Loucy (cell line): ENCODE measurements at regions not wholly inside any gene's neighbourhood (a gene's known extent, or its start where the extent isn't known, plus 50 kb on each side); places are given as distances from the start of the nearest gene placed in this dataset.

Experiments used
- H2AFZ ChIP-seq: fragments of 200-600 bp; sonication (generic); 2 replicates; pipeline ENCODE4 v1.6.0; 2016; ENCODE audit warnings: antibody characterized with exemption, mild to moderate bottlenecking, low read length, moderate library complexity
- H3F3A ChIP-seq: fragments of 200-600 bp; 2 replicates; pipeline ENCODE4 v1.6.0; 2016; ENCODE audit warnings: antibody characterized with exemption, low read depth, mild to moderate bottlenecking
- H3K27me3 ChIP-seq: fragments of 200-600 bp; sonication (generic); 2 replicates; pipeline ENCODE4 v1.6.1; 2014; ENCODE audit warnings: low read length, mild to moderate bottlenecking; ENCODE audit not compliant: insufficient read depth, poor library complexity, severe bottlenecking
- H3K36me3 ChIP-seq: fragments of 200-600 bp; sonication (generic); 2 replicates; pipeline ENCODE4 v1.6.1; 2016; ENCODE audit warnings: low read length; ENCODE audit not compliant: insufficient read depth
- H3K4me1 ChIP-seq: fragments of 200-600 bp; sonication (generic); 2 replicates; pipeline ENCODE4 v1.5.1; 2014; ENCODE audit warnings: low read length, mild to moderate bottlenecking; ENCODE audit not compliant: insufficient read depth, poor library complexity, severe bottlenecking
- H3K4me2 ChIP-seq: fragments of 200-600 bp; sonication (generic); 2 replicates; pipeline ENCODE4 v1.6.0; 2014; ENCODE audit warnings: antibody characterized with exemption, low read length, low read depth, mild to moderate bottlenecking; ENCODE audit not compliant: poor library complexity, severe bottlenecking
- H3K4me3 ChIP-seq: fragments of 200-600 bp; sonication (generic); 2 replicates; pipeline ENCODE4 v1.5.1; 2014; ENCODE audit warnings: low read length, mild to moderate bottlenecking, mixed read lengths; ENCODE audit not compliant: poor library complexity, severe bottlenecking
- H3K79me2 ChIP-seq: fragments of 200-600 bp; sonication (generic); 2 replicates; pipeline ENCODE4 v1.6.1; 2014; ENCODE audit warnings: low read length; ENCODE audit not compliant: insufficient read depth
- H3K9ac ChIP-seq: fragments of 200-600 bp; sonication (generic); 2 replicates; pipeline ENCODE4 v1.6.0; 2014; ENCODE audit warnings: mild to moderate bottlenecking, low read depth, low read length, moderate library complexity; ENCODE audit not compliant: poor library complexity, severe bottlenecking
- H3K9me2 ChIP-seq: fragments of 200-600 bp; sonication (generic); replicated peaks from 2 replicates; pipeline ENCODE4 v1.6.1; 2016; ENCODE audit warnings: low read depth, low read length, mixed read lengths
- H3K9me3 ChIP-seq: fragments of 200-600 bp; sonication (generic); 2 replicates; pipeline ENCODE4 v1.6.1; 2014; ENCODE audit warnings: mild to moderate bottlenecking, antibody characterized with exemption, low read length, low read depth; ENCODE audit not compliant: insufficient read depth
- H4K20me1 ChIP-seq: fragments of 200-600 bp; sonication (generic); 2 replicates; pipeline ENCODE4 v1.6.0; 2014; ENCODE audit warnings: antibody characterized with exemption, low read length, mild to moderate bottlenecking; ENCODE audit not compliant: insufficient read depth, poor library complexity, severe bottlenecking
- CTCF ChIP-seq: fragments of 200-600 bp; sonication (generic); conservative IDR thresholded peaks from 2 replicates; pipeline ENCODE4 v1.5.1; 2014; ENCODE audit warnings: mild to moderate bottlenecking, antibody characterized with exemption, low read length
- EZH2phosphoT487 ChIP-seq: fragments of 200-600 bp; IDR thresholded peaks from 2 replicates; pipeline ENCODE4 v1.6.1; 2018; ENCODE audit warnings: antibody characterized with exemption, mild to moderate bottlenecking, moderate library complexity, borderline replicate concordance

GRCh38 chr2:88836351-88836750, 144.9 kb downstream of the RPIA start:
- no peaks in the 10 kb centered on the region for H3F3A ChIP-seq
- H3K36me3 ChIP-seq = no peaks in the 10 kb centered on the region
- no peaks in the 10 kb centered on the region for H4K20me1 ChIP-seq
- H2AFZ ChIP-seq = no peak overlapping the region
- no peak overlapping the region for H3K9ac ChIP-seq
- no peaks in the 10 kb centered on the region for H3K9me3 ChIP-seq
- H3K27me3 ChIP-seq = no peaks in the 10 kb centered on the region
- H3K9me2 ChIP-seq = no peaks in the 10 kb centered on the region
- H3K4me2 ChIP-seq = no peak overlapping the region
- peaks cover 9% of the 10 kb centered on the region for H3K4me1 ChIP-seq
- TF ChIP-seq EZH2phosphoT487 = no peak
- TF ChIP-seq CTCF = no peak
- H3K79me2 ChIP-seq = no peaks in the 10 kb centered on the region
- H3K4me3 ChIP-seq = no peak overlapping the region

- Histone ChIP-seq H4K20me1 (no peaks in the 10 kb centered on the region), H3F3A (no peaks in the 10 kb centered on the region), H3K79me2 (no peaks in the 10 kb centered on the region), H3K9me2 (no peaks in the 10 kb centered on the region), H3K36me3 (no peaks in the 10 kb centered on the region), H2AFZ (no peak overlapping the region), H3K4me3 (no peak overlapping the region), H3K27me3 (no peaks in the 10 kb centered on the region), H3K4me2 (peak overlapping the region; percentile 35), H3K9ac (no peak overlapping the region), H3K9me3 (no peaks in the 10 kb centered on the region), H3K4me1 (peaks cover 9% of the 10 kb centered on the region)
- TF ChIP-seq CTCF (no peak), EZH2phosphoT487 (no peak)
Measured at GRCh38 chr2:88837511-88838160, 146.2 kb downstream of the RPIA start.

- H3K36me3 ChIP-seq = no peaks in the 10 kb centered on the region
- TF ChIP-seq EZH2phosphoT487 (no peak), CTCF (no peak)
- H3K9me3 ChIP-seq = no peaks in the 10 kb centered on the region
- H3K4me1 ChIP-seq = peaks cover 9% of the 10 kb centered on the region
- no peaks in the 10 kb centered on the region for H4K20me1 ChIP-seq
- H3F3A ChIP-seq = no peaks in the 10 kb centered on the region
- H3K79me2 ChIP-seq = no peaks in the 10 kb centered on the region
- no peak overlapping the region; the same call in 1 of the 2 replicates for H2AFZ ChIP-seq
- H3K9ac ChIP-seq = no peak overlapping the region
- no peaks in the 10 kb centered on the region for H3K27me3 ChIP-seq
- H3K4me3 ChIP-seq = no peak overlapping the region
- H3K9me2 ChIP-seq = no peaks in the 10 kb centered on the region
- peak overlapping the region; percentile 35 for H3K4me2 ChIP-seq
Measured at GRCh38 chr2:88838165-88838635, 146.7 kb downstream of the RPIA start.
